HL-60 (cell line): ENCODE measurements at regions not wholly inside any gene's neighbourhood (a gene's known extent, or its start where the extent isn't known, plus 50 kb on each side); places are given as distances from the start of the nearest gene placed in this dataset.

Experiments
- CTCF ChIP-seq: IDR thresholded peaks from one replicate; pipeline ENCODE4 v1.5.1; 2011; ENCODE audit warnings: low read length, control low read depth, inconsistent platforms; ENCODE audit not compliant: insufficient read depth
- GABPA ChIP-seq: IDR thresholded peaks from 2 replicates; pipeline ENCODE4 v1.6.1; 2012; ENCODE audit warnings: low read depth
- POLR2AphosphoS5 ChIP-seq: IDR thresholded peaks from 2 replicates; pipeline ENCODE4 v1.6.1; 2012; ENCODE audit warnings: low read depth
- REST ChIP-seq: IDR thresholded peaks from 2 replicates; pipeline ENCODE4 v1.6.1; 2012; ENCODE audit warnings: low read depth; ENCODE audit not compliant: insufficient replicate concordance
- SPI1 ChIP-seq: IDR thresholded peaks from 2 replicates; pipeline ENCODE4 v1.6.1; 2012; ENCODE audit warnings: low read depth, mild to moderate bottlenecking, borderline replicate concordance

DNA sequence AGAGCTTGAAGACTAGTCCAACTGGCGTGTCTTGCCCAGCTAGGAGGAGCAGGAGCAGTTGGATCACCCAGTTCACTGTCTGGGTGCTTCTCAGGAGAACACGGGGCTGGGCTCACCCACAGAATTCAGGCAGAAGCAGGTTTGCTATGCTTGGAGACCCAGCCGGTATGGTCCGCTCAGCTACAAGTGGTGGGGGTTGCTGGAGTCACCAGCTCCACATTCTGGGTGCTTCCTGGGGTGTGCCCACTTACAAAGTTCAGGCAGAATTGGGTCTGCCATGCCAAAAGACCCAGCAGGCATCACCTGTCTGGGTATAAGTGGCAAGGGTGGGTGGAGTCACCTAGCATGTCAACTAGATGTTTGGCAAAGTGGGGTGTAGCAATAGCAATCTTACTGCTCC, 1061.8 kb downstream of the PCDH19 start:
- TF ChIP-seq CTCF (no peak), REST (no peak), SPI1 (no peak), POLR2AphosphoS5 (no peak), GABPA (no peak)
